Globus pallidus (tissue), 1 donor: ENCODE measurements at regions not wholly inside any gene's neighbourhood (a gene's known extent, or its start where the extent isn't known, plus 50 kb on each side); places are given as distances from the start of the nearest gene placed in this dataset.
A peak's percentile ranks its signal among the peaks of the same experiment; 100 is the strongest.
"Not testable (repeated sequence)": the region's sequence is repeated elsewhere in the genome, so short reads cannot be mapped to it uniquely, and the experiment has no call there.

Experiments used
- DNase-seq: peaks from one replicate; pipeline ENCODE4 v3.0.0-alpha.2; 2015; ENCODE audit warnings: low spot score

DNA sequence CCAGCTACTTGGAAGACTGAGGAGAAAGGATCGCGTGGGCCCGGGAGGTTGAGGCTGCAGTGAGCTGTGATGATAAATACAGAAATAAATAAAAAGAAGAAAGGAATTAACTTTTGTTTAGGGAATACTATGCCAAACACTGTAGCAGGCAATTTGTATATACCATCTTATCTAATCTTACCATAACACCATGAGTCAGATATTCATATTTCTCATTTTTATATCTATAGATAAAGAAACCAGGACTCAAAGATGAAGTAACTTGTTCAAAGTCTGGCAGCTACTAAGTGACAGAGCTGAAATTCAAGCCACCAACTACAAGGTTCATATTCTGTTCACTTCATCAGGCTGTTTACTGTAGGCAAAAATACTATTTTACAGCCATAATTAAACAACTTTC lies 119.2 kb upstream of the SLC39A10 start:
- DNase-seq = no peak

- DNase-seq = no peak
These were observed 120.1 kb upstream of the SLC39A10 start for GRCh38 chr2:195536906-195537305.

- DNase-seq = peak; percentile 57
These were observed 121.0 kb upstream of the SLC39A10 start for GRCh38 chr2:195535911-195536522.

DNA sequence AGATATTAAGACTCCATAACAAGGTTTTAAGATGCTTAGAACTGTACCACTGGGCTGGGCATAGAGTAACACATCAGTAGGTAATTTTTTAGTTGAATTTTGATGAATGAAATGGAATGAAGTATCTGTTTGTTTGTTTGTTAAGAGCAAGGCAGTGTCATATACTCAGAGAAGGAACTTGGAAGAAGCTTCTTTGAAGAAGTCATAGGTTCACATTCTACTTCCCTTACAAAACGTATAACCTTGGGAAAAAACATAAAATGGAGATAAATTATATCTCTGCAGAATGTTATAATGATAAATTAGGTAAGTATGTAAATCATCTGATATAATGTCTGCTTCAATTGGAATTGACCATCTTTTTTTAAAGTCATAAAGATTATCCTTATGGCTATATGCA lies 122.1 kb upstream of the SLC39A10 start:
- DNase-seq = no peak

GRCh38 chr2:195533771-195534642 lies 123.0 kb upstream of the SLC39A10 start:
- no peak for DNase-seq

DNA sequence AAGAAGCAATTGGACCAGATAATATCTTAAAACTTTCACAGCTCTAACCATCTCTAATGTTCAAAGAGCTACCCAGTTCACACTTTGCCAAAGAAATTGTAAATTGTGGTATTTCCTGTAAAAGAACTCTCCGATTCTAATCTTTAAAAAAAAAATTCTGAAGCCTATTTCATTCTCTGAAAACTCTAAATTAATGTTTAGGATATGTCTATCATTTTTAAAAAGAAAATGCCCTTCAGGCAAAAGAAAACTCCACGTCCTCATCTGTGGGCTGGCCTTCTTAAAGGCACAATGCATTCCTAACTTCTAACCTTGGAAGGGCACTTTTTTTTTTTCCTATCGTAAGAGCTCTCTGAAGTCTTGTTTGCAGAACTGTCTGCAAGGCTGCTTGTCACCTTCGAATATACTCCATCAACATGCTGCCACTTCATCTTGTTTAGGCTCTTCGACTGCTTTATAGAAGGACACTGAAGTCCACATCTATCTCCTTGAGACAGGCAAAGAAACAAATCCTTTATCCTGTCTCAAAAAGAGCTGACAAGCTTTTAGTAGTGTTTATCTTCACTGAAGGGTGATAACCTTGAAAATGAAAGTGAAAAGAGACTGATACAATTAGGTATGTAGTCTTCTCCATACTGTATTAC lies 124.3 kb upstream of the SLC39A10 start:
- DNase-seq = peak; percentile 3

GRCh38 chr2:195532255-195532627 lies 124.8 kb upstream of the SLC39A10 start:
- no peak for DNase-seq

- no peak for DNase-seq
These were observed 125.3 kb upstream of the SLC39A10 start for GRCh38 chr2:195531754-195532153.

DNA sequence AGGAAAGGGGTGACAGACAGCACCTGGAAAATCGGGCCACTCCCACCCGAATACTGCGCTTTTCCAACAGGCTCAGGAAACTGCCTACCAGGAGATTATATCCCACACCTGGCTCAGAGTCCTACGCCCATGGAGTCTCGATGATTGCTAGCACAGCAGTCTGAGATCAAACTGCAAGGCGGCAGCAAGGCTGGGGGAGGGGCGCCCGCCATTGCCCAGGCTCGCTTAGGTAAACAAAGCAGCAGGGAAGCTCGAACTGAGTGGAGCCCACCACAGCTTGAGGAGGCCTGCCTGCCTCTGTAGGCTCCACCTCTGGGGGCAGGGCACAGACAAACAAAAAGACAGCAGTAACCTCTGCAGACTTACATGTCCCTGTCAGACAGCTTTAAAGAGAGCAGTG lies 133.8 kb upstream of the SLC39A10 start:
- not testable (repeated sequence) for DNase-seq

- no peak for DNase-seq
These were observed 135.4 kb upstream of the SLC39A10 start for GRCh38 chr2:195521589-195521988.

DNA sequence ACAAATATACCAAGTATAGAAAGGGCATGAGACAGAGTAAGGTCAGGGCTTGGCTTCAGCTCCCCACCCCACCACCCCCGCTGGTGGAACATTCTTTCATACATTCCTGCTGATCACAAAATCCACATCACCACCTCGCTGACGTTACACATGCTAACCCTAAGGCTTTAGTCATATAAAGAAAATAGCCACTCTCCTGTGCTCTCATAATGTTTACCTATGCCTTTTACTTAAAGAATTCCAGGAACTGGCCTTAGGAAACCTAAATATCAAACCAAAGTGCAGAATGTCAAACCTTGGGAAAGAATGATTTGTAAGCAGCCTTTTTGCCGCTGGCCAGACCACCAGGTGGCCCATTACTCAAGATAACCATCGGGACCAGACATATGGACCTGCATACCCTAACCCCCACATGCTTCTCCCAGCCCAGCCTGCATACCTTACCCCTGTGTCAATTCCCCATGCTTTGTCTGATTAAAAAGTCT lies 136.3 kb upstream of the SLC39A10 start:
- DNase-seq = no peak

DNA sequence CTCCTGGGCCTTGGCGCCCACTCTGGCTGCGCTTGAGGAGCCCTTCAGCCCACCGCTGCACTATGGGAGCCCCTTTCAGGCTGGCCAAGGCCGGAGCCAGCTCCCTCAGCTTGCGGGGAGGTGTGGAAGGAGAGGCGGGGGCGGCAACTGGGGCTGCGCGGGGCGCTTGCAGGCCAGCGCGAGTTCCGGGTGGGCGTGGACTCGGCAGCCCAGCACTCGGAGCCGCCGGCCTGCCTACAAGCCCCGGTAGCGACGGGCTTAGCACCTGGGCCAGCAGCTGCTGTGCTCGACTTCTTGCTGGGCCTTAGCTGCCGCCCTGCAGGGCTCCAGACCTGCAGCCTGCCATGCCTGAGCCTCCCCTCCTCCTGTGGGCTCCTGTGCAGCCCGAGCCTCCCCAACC lies 141.5 kb upstream of the SLC39A10 start:
- DNase-seq = no peak

DNA sequence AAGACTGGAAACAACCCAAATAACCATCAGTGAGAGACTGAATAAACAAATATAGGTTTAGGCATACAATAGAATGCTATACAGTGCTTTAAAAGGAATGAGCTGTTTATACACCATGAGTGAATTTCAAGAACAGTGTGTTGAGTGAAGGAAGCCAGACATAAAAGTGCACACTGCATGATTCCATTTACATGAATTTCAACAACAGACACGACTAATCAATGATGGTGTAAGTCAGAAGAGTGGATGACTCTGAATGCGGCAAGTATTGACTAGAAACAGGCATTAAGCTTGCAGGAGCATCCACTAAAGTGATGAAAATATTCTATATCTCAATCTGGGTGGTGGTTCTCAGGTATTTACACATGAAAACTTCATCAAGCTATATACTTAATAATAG lies 142.7 kb upstream of the SLC39A10 start:
- DNase-seq = no peak

DNA sequence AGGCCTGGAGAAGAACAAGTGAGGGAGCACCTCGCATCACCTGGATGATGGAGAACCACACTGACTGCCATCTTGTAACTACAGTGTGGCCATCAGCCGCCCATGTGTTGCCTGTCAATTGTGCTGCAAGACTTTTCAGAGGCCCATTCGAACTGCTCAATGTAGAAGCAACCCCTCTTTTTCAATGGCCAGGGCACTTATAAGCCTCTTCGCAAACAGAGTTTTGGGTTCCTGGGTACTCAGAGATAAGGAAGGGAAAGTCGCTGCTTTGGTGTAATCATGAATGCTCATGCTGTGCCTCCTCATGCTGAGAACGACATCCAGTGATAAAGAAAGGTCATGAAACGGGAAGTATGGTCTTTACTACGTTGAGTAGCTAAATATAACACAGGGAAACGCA lies 143.9 kb upstream of the SLC39A10 start:
- peak; percentile 38 for DNase-seq

DNA sequence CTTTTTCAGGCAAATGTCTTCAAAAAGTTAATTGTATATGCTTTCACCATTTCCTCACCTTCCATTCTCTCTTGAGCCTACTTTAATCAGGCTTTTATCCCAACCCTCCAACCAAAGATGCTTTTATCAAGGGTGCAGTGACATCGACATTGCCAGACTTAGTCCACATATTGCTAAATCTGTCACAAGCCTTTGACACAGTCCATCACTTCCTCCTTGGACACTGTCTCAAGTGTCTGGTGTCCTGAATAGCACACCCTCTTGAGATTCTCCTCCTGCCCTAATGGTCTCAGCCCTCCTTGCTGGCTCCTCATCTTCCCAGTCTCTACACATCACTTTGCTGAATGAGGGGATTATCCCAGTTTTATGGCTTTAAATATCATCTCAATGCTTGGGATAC lies 147.5 kb upstream of the SLC39A10 start:
- peak; percentile 4 for DNase-seq

- DNase-seq = no peak
These were observed 148.9 kb upstream of the SLC39A10 start for GRCh38 chr2:195508139-195508455.

GRCh38 chr2:195507447-195508138 lies 149.4 kb upstream of the SLC39A10 start:
- no peak for DNase-seq

GRCh38 chr2:195505701-195506100 lies 151.3 kb upstream of the SLC39A10 start:
- DNase-seq = no peak

GRCh38 chr2:195503208-195503607 lies 153.8 kb upstream of the SLC39A10 start:
- DNase-seq = no peak

DNA sequence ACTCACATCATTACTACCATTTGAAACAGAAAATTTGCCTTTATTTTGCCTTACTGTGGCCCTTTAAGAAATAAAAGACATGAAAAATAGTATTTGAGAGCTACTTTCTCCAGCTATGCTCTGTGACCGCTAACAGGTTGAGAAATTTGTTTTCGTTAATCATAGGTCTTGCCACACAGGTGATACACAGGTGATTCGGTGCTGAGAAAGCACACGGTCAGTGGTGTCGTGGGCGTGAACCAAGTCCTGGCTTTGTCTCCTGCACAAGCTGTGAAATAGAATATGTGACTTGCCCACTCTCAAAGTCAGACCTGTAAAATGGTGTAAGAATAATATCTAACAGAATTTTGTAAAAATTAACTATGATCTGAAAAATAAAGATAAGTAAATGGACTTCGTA lies 155.3 kb upstream of the SLC39A10 start:
- DNase-seq = no peak

GRCh38 chr2:195500879-195501278 lies 156.1 kb upstream of the SLC39A10 start:
- DNase-seq = no peak

DNA sequence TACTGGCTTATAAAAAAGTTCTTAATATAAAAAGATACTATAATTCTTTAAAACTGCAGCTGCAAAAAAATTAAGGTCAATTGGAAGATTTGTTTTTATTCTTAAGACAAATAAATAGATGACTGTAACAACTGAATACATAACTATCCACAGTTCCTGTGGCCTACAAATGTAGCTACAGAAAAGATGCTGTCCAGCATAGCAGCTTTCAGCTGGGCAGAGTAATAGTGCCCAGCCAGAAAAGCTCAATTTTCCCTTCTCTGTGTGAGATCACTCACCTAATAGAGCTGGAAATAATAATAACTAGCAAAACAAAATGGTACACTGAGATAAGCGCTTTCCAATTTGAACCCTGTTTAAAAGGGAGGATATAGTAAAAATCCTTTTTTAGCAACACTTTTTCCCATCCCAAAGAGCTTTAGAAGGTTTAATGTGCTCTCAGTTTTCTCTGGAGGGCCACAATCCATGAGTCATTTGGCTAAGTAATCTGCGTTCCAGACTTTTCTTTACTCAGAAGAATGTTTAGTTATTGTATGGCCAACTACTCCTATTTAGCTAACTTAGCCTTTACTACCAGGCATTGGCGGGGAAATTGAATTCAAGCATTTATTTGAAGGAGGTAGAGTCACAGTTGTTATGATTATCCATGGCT lies 158.1 kb upstream of the SLC39A10 start:
- DNase-seq = no peak
